DMS 273 (cell line): ENCODE measurements at regions not wholly inside any gene's neighbourhood (a gene's known extent, or its start where the extent isn't known, plus 50 kb on each side); places are given as distances from the start of the nearest gene placed in this dataset.
A peak's percentile ranks its signal among the peaks of the same experiment; 100 is the strongest.
"Not testable (repeated sequence)": the region's sequence is repeated elsewhere in the genome, so short reads cannot be mapped to it uniquely, and the experiment has no call there.

ENCODE experiments used
- DNase-seq: peaks from one replicate; lab custom pipeline; 2025; ENCODE audit not compliant: unreplicated experiment; lab: John Stamatoyannopoulos, UW

DNA sequence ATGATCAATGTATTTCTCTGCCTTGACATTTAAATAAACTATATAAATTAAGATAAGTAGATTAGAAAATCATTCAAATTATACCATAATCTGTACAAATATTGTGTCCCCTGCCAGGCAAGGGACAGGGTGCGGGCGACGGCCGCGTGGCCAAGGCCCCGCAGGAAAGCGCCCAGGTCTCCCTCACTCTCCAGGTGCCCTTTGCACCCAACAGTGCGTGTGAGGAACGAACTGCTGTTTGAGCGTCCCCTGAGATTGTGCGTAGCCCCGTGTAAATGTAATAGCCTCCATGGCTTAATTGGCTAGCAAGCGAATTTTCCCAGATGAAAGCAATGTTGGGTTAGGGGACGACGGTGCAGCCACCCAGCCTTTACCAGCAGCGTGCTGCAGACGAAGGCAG is 161.4 kb downstream of the SYT15 start:
- not testable (repeated sequence) for DNase-seq

DNA sequence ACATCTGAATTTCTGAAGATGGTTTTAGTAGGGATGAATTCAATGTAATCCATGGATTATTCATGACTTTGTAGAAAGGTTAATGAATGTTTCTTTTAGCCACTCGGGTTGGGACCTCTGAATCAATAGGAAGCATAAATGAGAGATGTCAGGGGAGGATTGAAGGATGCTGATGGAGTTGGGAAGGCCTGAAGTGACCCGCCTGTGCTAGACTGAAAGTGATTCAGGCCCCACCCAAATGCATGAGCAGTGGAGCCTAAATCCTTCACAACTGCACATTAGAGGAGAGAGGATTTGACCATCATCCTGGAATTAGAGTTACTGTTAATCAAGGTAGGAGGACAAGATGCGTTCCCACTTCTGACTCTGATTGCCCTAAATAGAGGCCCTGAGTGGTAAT is 162.2 kb upstream of the PTPN20 start:
- DNase-seq: not testable (repeated sequence)

GRCh38 chr10:46749470-46749869 is 161.8 kb upstream of the PTPN20 start:
- DNase-seq: not testable (repeated sequence)

GRCh38 chr10:46753763-46754162 is 157.5 kb upstream of the PTPN20 start:
- DNase-seq: not testable (repeated sequence)

DNA sequence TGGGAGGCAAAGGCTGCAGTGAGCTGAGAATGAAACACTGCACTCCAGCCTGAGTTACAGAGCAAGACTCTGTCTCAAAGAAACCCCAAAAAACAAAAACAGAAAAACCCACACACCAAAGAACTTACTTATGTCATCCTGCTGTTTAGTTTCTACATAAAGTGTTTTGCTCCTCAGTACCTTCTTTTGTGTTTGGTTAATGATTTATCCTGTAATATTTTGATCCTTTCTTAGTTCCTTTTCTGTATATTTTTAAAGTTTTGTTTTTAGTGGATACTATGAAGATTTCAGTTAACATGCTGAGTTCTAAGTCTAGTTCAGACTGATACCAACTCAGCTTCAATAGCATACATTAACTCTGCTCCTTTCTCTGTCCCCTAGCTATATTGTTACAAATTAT is 149.8 kb upstream of the PTPN20 start:
- not testable (repeated sequence) for DNase-seq

DNA sequence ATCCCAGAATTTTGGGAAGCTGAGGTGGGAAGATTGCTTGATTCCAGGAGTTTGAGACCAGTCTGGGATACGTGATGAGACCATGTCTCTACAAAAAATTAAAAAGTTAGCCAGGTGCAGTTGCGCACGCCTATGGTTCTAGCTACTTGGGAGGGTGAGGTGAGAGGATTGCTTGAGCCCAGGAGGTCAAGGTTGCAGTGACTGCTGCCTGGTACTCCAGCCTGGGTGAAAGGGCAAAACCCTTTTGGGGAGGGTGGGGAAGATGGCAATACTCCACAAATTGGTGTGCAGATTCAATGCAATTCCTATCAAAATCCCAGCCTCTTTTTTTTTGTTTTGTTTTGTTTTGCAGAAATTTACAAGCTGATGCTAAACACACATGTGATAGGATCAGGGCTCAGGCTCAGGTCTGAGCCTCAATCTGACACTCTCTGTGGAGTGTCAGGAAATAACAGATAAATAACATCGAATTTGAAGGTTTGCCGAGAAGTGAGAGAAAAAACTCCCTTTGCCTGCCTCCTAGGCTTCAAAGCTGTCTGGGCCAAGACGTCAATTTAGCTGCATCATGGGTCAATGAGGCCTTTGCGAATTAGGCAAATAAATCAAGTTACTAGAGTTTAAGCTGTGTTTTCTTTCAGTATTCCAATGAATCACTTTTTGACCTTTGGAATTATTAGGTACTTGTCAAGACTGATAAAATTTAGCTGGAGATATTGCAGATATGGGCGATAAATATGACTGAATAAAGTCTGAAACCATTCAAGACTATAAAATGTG is 142.5 kb upstream of the PTPN20 start:
- not testable (repeated sequence) for DNase-seq

DNA sequence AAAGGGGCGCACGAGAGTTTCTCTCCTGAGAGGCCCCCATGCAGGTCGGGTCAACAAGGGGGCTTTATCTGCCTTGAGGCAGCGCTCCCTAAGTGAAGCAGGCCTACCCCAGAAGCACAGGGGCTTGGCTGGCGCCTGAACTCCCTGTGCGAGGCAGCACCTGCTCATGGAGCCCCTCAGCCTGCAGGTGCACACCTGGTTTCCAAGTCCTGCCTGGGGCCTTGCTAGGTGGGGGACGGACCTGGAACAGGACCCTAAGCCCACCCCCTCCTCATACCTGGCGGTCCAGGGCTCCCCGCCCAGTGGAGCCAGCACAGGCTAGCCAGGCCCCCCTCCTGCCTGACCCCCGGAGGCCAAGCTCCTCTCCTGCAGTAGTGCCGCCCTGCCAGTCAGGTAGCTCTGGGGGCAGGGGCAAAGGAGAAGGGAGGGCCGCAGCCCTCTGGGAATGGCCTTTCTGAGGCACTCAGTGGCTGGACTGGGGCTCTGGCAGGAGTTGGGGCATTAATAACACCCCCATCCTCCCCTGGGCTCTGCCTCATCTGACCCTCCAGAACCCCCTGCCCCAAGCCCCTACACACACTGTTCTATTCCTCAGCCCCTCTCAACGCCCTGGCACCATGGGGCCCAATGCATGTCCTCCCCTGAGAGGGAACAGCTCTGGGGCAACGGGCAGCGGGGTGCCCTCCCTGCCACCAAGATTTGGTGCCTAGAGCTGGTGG is 137.9 kb upstream of the PTPN20 start:
- not testable (repeated sequence) for DNase-seq

GRCh38 chr10:46773897-46774236 is 137.4 kb upstream of the PTPN20 start:
- DNase-seq: not testable (repeated sequence)

GRCh38 chr10:46774366-46774765 is 136.9 kb upstream of the PTPN20 start:
- DNase-seq: not testable (repeated sequence)

- DNase-seq: not testable (repeated sequence)
These were observed 136.1 kb upstream of the PTPN20 start for GRCh38 chr10:46774945-46775667.

DNA sequence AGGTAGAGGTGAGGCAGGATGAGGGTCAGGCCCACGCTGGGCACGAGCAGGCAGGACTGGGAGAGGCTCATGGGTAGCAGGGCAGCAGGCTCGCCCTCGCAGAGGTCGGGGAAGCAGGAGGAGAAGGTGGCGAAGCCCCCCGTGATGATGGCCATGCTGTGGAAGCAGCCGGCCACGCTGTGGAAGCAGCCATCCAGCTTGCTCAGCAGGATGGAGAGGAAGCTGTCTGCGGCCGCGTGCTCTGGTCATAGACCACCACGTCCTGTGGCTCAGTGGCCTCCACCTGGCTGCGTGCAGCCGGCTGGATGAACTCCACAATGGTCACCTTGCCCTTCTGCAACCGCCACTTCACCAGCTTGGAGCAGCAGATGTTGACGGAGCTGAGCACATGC is 135.6 kb upstream of the PTPN20 start:
- not testable (repeated sequence) for DNase-seq

DNA sequence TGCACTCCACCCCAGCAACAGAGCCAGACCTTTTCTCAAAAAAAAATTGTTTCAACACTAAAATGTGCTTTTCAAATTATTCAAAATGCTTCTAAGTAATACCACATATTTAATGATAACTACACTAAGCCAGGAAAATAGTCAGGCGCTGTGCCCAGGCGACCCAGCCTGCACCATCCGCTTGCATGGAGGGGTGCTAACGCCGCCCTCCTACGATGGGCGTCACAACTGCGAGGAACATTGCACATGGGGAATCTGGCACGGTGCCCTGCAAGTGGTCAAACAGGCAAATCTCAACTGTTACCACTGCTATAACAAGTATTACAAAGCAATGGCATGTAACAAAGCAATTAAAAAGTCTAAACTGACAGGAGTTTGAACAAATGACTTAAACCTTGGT is 131.7 kb upstream of the PTPN20 start:
- DNase-seq: not testable (repeated sequence)

DNA sequence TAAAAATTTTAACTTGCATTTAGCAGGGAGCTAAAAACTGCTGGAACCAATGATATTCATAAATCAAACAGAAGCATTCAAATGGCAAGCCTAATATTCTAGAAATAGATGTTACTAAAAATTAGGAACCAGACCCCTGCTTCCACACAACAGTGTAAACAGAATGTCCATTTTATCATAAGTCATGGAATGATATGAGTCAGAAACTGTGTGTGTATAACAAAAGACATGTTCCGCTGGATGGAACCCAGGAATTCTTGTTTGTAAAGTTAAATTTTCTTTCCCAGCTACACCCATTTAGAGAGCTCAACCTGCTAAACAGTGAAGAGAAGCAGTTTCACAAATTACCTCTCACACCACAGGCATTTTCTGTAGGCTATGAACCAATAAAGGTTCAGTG is 131.1 kb upstream of the PTPN20 start:
- DNase-seq: not testable (repeated sequence)

DNA sequence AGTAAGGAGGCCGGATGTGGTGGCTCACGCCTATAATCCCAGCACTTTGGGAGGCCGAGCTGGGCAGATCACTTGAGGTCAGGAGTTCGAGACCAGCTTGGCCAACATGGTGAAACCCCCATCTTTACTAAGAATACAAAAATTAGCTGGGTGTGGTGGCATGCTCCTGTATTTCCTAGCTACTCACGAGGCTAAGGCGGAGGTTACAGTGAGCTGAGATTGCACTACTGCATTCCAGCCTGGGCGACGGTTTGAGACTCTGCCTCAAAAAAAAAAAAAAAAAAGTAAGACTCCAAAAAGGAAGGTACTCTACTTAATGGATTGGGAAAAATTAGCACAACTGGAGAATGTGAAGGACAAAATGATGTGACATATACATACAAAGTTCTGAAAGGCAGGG is 130.2 kb upstream of the PTPN20 start:
- DNase-seq: not testable (repeated sequence)

DNA sequence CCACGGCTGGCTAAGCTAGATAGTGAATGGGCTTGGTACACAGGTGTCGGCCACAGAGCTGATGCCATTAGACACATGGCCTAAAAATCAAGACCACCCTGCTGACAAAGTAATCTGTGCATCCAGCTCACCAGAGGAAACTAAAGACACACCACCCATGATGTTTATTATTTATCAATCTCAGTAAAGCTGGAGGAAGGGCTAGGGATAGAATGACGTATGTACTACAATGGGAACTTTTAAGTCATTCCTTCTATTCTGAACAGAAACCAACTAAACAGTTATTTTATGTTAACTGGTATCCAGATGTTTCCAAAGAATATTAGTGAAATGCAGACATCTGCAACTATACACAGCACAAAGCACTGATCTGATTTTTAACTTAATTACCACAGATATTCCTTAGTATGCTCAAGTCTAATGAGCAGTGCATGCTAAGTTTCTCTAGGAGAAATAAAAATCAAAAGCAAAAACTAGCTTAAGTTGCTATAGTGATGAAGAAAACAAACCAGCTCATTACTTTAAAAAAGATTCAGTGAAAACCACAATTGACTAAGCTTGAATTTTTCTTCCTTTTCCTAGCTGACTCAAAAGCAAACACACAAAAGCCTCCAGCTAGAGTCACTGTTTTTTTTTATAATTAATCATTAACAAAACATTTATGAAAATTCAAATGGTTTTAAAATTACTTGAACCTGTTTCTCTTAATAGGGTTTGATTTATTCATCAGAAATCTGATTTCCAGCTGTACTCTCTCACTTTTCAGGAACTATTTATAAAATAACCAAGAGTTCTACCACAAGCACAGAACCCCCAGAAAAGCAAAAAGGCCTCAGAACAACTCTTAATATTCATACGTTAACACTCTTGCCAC is 129.0 kb upstream of the PTPN20 start:
- not testable (repeated sequence) for DNase-seq

GRCh38 chr10:46784665-46785064 is 126.6 kb upstream of the PTPN20 start:
- DNase-seq: not testable (repeated sequence)

DNA sequence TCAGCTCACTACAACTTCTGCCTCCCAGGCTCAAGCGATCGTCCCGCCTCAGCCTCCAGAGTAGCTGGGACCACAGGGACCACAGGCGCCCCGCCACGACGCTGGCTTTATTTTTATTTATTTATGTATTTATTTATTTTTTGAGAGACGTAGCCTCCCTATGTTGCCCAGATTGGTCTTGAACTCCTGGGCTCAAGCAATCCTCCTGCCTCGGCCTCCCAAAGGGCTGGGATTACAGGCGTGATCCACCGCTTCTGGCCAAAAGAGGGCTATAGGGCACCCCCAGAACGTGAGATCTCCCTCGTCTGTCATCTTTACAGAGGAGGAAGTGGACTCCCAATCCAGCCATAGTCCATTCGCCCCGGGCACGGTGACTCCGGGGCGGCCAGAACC is 125.1 kb upstream of the PTPN20 start:
- DNase-seq: not testable (repeated sequence)

DNA sequence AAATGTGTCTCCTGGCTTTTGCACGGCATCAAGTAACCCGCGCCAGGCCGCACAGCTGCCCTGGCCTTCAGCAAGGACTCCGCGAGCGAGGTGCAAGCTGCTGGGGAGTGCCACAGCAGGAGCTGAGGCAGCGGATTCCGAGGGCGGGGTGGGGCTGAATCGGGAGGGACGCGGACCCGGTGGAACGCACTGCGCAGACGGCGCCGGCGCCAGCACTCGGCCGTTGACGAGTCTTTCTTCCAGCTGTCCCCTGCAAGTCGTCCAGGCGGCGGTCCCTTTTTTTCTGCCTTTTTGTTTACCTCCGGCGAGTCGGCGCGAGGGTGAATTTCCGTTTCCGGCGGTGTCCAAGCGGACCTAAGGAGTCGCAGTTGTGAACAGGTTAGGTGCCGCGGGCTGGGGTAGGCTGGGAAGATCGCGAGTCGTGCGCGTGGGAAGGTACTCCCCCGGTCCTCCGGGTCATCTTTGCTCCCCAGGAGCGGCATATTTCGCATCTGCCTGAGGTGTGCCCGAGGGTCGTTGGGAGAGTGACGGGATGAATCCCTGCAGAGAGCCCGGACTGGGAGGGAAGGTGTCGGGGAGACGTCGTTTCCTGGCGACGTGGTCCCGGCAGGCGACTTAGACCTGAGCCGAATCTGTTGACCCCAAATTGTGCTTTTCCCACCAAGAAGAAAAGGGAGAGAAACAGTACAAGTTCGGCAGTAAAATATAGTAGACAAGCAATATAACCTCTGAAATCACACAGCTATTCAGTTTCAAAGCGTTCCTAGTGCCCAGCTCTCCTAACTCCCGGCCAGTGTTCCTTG is 124.5 kb upstream of the PTPN20 start:
- DNase-seq: peak; percentile 81

DNA sequence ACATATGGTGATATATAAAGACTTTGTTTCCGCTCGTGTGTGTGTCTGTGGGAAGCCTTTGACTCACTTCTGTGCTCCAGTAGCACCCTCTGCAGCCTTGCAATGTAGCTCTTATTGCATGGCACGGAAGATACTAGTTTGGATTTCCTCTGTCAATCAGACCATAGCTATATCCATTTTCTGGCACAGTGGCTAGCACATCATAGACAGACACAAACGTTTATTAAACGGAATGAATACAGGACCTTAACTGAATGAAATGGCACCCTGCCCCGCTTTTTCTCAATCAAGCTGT is 124.0 kb upstream of the PTPN20 start:
- DNase-seq: peak; percentile 53

- DNase-seq: not testable (repeated sequence)
These were observed 118.4 kb upstream of the PTPN20 start for GRCh38 chr10:46792657-46793357.
